ENCODE measurements at regions not wholly inside any gene's neighbourhood (a gene's known extent, or its start where the extent isn't known, plus 50 kb on each side); places are given as distances from the start of the nearest gene placed in this dataset.
"Not testable (repeated sequence)": the region's sequence is repeated elsewhere in the genome, so short reads cannot be mapped to it uniquely, and the experiment has no call there.

DNA sequence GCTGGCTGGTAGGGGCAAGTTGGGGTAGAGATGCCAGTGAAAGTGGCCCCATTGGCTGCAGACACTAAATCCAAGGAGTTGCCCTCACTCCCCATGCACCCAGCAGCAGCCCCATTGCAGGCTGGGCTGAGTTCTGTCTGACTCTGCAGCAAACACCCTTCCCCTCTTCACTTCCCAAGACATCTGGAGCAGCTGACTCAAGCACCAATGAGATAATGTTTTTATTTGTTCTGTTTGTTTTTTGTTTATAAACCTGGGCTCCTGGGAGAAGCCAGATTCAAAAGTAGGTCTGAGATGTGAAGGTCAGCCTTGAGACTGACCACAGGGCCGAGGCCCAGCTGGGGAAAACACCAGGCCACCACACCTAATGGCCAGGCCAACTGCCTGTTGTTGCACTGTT lies 545.9 kb upstream of the KLF4 start:
- Histone ChIP-seq H3K27me3 (no peaks in the 10 kb centered on the region), H3K9me3 (ENCODE audit: low read depth) (no peaks in the 10 kb centered on the region), H3K4me3 (no peak overlapping the region), H3K27ac (no peak overlapping the region), H3K36me3 (no peaks in the 10 kb centered on the region), H3K4me1 (ENCODE audit: low read depth) (no peaks in the 10 kb centered on the region)
- DNase-seq (ENCODE audit: low read depth in 1 of 2, low spot score in 1 of 2) = no peak
- TF ChIP-seq, protein P1, sequence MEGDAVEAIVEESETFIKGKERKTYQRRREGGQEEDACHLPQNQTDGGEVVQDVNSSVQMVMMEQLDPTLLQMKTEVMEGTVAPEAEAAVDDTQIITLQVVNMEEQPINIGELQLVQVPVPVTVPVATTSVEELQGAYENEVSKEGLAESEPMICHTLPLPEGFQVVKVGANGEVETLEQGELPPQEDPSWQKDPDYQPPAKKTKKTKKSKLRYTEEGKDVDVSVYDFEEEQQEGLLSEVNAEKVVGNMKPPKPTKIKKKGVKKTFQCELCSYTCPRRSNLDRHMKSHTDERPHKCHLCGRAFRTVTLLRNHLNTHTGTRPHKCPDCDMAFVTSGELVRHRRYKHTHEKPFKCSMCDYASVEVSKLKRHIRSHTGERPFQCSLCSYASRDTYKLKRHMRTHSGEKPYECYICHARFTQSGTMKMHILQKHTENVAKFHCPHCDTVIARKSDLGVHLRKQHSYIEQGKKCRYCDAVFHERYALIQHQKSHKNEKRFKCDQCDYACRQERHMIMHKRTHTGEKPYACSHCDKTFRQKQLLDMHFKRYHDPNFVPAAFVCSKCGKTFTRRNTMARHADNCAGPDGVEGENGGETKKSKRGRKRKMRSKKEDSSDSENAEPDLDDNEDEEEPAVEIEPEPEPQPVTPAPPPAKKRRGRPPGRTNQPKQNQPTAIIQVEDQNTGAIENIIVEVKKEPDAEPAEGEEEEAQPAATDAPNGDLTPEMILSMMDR (IDR thresholded peaks at IDR 0.05; ENCODE audit: low read depth, low read length) = no peak

DNA sequence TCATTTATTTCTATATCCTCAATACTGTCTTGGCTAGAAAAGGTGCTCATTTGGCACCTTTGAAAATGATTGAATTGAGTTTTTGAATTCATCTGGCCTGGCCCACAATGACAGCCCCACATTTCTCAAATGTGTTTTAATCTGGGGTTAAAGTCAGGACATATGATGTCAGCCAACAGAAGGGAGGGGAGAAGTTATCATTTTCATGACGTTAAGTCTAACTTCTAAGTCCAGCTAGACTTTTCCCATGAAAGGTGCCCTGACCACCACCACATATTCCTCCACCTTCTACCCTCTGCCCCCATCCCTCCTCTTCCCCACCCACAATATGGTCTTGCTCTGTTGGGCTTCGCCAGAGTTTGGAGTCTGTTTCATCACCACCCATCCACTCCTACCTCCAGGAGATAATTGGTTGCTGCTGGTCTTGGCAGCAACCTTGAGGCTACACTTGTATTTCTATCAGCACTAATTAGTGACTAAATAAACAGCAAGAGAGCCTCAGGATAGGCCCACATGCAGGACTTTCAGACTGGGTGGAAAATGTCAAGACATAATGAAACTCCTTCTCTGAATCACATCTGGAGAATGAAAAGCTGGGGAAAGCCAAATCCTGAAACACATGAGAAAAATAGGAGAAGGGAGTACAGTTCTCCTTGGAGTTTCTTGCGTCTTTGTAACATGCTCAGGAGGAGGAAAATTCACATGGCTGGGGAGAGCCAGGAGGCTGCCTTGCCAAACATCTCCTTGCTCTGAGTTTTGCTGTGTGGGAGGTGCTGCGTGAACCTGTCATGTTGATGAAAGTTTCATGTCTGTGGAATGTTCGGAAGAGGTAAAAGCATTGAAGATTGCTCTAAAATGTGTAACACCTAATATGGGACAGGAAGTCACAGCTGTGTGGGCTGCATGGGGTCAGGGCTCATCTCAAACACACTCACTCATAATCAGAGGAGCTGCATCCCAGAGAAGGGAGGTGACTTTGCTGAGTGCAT lies 544.7 kb upstream of the KLF4 start:
- TF ChIP-seq, protein P1 (IDR thresholded peaks at IDR 0.05; ENCODE audit: low read depth, low read length) = no peak
- H3K27ac ChIP-seq = no peak overlapping the region

DNA sequence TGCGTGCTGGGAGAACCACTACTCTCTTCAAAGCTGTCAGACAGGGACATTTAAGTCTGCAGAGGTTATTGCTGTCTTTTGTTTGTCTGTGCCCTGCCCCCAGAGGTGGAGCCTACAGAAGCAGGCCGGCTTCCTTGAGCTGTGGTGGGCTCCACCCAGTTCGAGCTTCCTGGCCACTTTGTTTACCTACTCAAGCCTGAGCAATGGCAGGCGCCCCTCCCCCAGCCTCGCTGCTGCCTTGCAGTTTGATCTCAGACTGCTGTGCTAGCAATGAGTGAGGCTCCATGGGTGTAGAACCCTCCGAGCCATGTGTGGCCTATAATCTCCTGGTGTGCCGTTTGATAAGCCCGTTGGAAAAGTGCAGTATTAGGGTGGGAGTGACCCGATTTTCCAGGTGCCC lies 542.5 kb upstream of the KLF4 start:
- not testable (repeated sequence) for H3K9me3 ChIP-seq (ENCODE audit: low read depth); H3K27me3 ChIP-seq; H3K4me1 ChIP-seq (ENCODE audit: low read depth); H3K36me3 ChIP-seq; H3K27ac ChIP-seq; H3K4me3 ChIP-seq; DNase-seq (ENCODE audit: low read depth in 1 of 2, low spot score in 1 of 2)

More for the DNA sequence above, 544.7 kb upstream of the KLF4 start:
- no peaks in the 10 kb centered on the region for H3K9me3 ChIP-seq (ENCODE audit: low read depth)
- peak in 1 of 2 donors; percentile 88 for DNase-seq (ENCODE audit: low read depth in 1 of 2, low spot score in 1 of 2)
- H3K4me3 ChIP-seq = no peak overlapping the region
- no peaks in the 10 kb centered on the region for H3K4me1 ChIP-seq (ENCODE audit: low read depth)
- H3K27me3 ChIP-seq = no peaks in the 10 kb centered on the region
- H3K36me3 ChIP-seq = no peaks in the 10 kb centered on the region

DNA sequence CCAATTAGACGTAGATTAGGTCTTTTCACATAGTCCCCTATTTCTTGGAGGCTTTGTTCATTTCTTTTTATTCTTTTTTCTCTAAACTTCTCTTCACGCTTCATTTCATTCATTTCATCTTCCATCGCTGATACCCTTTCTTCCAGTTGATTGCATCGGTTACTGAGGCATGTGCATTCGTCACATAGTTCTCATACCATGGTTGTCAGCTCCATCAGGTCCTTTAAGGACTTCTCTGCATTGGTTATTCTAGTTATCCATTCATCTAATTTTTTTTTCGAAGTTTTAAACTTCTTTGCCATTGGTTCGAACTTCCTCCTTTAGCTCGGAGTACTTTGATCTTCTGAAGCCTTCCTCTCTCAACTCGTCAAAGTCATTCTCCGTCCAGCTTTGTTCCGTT lies 541.7 kb upstream of the KLF4 start:
- H3K4me1 ChIP-seq (ENCODE audit: low read depth); H3K4me3 ChIP-seq; H3K36me3 ChIP-seq; H3K9me3 ChIP-seq (ENCODE audit: low read depth); H3K27ac ChIP-seq; H3K27me3 ChIP-seq; DNase-seq (ENCODE audit: low read depth in 1 of 2, low spot score in 1 of 2): not testable (repeated sequence)

DNA sequence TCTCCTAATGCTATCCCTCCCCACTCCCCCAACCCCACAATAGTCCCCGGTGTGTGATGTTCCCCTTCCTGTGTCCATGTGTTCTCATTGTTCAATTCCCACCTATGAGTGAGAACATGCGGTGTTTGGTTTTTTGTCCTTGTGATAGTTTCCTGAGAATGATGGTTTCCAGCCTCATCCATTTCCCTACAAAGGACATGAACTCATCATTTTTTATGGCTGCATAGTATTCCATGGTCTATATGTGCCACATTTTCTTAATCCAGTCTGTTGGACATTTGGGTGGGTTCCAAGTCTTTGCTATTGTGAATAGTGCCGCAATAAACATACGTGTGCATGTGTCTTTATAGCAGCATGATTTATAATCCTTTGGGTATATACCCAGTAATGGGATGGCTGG lies 537.1 kb upstream of the KLF4 start:
- not testable (repeated sequence) for H3K4me1 ChIP-seq (ENCODE audit: low read depth); DNase-seq (ENCODE audit: low read depth in 1 of 2, low spot score in 1 of 2); H3K36me3 ChIP-seq

DNA sequence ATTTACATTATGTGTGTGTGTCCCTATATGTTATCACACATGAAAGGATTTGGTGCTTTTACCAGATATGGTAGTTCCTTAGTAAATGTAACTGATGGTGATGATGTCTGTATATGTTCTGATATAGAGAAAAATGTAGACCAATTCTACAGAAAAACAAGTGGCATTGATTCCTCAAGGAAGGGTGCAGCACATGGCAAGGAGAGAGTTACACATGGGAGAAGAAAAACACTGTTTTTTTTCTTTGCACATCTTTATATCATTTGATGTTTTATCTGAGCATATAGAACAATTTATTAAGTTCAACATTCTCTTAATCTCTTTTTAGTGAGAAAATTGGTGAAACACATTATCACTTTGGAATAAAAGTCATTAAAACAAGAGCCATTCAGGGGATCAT lies 535.0 kb upstream of the KLF4 start:
- TF ChIP-seq, protein P1 (IDR thresholded peaks at IDR 0.05; ENCODE audit: low read depth, low read length) = no peak
- no peak overlapping the region for H3K4me3 ChIP-seq

More for the DNA sequence above, 537.1 kb upstream of the KLF4 start:
- H3K27ac ChIP-seq; H3K9me3 ChIP-seq (ENCODE audit: low read depth); H3K4me3 ChIP-seq; H3K27me3 ChIP-seq: not testable (repeated sequence)

DNA sequence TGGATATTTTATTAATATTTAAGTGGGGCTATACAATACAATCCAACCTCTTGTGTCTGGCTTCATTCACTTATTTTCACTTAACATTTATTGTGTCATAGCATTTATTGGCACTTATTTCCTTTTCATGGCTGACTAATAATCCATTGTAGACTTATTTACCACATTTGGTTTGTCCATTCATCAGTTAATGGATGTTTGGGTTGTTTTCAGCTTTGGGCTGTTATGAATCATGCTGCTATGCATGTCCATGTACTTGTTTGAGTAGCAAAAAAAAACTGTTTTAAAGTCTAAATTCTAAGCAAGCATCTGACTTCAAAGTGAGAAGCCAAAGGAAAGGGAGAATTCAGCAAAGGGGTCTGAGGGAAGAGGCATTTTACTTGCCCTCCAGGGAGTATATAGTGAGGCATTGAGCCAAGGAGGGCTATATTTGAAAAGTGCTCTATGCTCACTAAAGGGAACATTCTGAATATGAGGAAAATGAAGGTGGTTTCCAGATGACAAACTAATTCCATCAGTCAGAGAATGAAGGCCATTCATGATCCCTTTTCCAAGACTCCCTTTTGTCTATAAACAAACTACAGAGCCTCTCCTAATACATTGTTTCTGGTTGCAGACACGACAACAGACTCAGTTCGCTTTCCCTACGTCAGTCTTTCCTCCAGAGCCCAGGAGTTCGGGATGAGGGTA lies 532.8 kb upstream of the KLF4 start:
- no peaks in the 10 kb centered on the region for H3K36me3 ChIP-seq
- H3K27ac ChIP-seq = no peak overlapping the region
- no peaks in the 10 kb centered on the region for H3K9me3 ChIP-seq (ENCODE audit: low read depth)
- TF ChIP-seq, protein P1 (IDR thresholded peaks at IDR 0.05; ENCODE audit: low read depth, low read length) = no peak
- H3K4me1 ChIP-seq (ENCODE audit: low read depth) = no peaks in the 10 kb centered on the region
- H3K27me3 ChIP-seq = no peaks in the 10 kb centered on the region
- DNase-seq (ENCODE audit: low read depth in 1 of 2, low spot score in 1 of 2) = no peak
- H3K4me3 ChIP-seq = no peak overlapping the region

More for the DNA sequence above, 535.0 kb upstream of the KLF4 start:
- no peaks in the 10 kb centered on the region for H3K4me1 ChIP-seq (ENCODE audit: low read depth)
- H3K9me3 ChIP-seq (ENCODE audit: low read depth) = no peaks in the 10 kb centered on the region
- no peaks in the 10 kb centered on the region for H3K27me3 ChIP-seq
- no peaks in the 10 kb centered on the region for H3K36me3 ChIP-seq
- H3K27ac ChIP-seq = no peak overlapping the region
- no peak for DNase-seq (ENCODE audit: low read depth in 1 of 2, low spot score in 1 of 2)
